HG03575 (cell line): ENCODE measurements at regions not wholly inside any gene's neighbourhood (a gene's known extent, or its start where the extent isn't known, plus 50 kb on each side); places are given as distances from the start of the nearest gene placed in this dataset.
"Not testable (repeated sequence)": the region's sequence is repeated elsewhere in the genome, so short reads cannot be mapped to it uniquely, and the experiment has no call there.

Source experiments
- ATAC-seq: cut with Tn5 transposase; IDR thresholded peaks from one replicate; pipeline ENCODE4 v1.9.1; 2021; ENCODE audit not compliant: unreplicated experiment, insufficient number of reproducible peaks, low FRiP score; ENCODE audit errors: extremely low read depth

DNA sequence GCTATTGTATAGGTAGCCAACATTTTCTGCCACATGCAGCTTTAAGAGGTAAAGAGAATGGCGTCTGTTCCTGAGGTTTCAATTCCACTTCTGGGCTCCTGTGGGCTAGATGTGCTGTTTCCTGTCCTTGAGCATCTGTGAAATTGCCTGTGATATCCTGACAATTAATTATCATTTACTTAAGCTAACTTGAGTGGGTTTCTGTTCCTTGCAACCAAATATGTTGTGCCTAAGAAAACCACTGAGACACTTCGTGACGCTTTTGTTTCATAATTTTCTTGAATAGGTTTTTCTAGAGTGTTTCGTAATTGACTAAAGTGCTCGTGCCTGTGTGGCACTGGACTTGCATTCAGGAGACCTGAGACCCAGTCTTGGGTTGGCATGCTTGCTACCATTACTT is 127.3 kb upstream of the POU3F1 start:
- no peak for ATAC-seq

DNA sequence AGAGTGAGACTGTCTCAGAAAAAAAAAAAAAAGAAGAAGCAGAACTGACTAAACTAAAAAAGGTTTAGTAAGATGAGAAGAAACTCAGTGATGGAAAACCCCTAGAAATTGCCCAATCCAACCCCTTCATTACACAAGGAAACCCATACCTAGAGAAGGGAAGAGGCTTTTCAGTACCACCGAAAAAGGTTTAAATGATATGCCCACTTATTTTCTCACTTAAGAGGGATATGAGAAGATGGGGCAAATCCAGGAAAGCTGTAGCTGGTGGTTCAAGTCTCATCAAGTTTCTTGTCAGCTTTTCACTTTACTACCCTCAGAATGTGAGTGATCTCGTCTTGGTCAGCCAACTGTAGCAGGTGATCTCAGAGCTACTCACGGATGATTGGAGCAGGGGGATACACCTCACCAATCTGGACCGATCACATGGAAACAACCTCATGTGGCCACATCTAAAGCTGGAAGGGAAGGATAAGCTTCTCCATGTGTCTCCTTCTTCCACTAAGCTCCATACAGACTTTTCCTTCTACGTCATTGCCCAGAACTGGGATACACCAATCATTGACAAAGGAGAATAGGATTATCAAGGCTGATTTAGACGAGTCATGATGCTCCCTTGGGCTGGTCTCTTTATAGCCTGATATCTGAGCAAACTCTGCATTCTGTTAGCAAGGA is 126.7 kb upstream of the POU3F1 start:
- ATAC-seq = no peak

DNA sequence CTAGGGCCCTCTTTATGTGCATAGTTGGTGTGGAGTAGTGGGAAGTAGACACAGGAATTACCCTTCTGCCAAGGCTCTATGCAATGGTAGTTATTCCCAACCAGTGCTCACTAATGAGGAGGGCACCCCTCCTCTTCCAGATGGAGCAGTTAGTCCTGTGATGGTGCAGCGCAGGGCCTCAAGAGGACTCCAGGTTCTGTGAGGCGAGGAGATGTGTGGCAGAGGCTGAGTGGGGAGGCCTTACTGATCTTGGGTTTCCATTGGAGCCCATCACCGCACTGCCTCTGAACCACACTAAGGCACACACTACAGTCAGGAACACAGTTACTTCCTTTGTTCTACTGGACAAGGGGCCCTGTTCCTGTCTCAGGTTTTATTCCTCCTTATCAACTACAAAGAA is 122.5 kb upstream of the POU3F1 start:
- ATAC-seq = no peak

DNA sequence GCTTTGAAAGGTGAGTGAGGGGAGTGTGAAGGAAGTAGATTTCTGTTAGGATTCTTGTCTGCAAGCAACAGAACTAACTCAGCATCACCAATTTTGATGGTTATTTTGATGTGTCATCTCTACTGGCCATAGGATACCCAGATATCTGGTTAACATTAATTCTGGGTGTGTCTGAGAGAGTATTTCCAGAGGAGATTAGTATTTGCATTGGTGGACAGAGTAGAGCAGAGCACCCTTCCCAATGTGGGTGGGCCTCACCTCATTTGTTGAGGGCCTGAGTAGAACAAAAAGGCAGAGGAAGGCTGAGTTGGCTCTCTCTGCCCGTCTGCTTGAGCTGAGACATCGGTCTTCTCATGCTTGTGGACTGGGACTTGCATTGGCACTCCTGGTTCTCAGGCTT is 121.8 kb upstream of the POU3F1 start:
- ATAC-seq = no peak

DNA sequence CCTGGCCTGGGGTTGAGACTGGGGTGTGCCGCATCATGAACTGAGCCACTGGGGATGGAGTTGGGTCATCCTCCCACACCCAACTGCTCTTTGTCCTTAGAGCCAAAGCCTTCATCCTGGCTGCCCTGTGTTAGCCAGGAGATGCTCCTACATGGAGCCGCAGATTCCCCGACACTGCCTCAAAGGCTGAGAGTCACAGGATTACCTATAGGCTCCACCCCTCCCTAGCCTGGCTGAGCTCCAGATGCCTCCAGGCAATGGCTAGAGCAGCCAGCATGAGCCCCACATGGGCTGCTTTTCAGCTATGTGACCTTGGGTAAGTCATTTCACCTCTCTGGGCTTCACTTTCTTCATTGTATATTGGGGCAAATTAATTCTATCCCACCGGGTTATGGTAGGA is 119.9 kb upstream of the POU3F1 start:
- no peak for ATAC-seq

DNA sequence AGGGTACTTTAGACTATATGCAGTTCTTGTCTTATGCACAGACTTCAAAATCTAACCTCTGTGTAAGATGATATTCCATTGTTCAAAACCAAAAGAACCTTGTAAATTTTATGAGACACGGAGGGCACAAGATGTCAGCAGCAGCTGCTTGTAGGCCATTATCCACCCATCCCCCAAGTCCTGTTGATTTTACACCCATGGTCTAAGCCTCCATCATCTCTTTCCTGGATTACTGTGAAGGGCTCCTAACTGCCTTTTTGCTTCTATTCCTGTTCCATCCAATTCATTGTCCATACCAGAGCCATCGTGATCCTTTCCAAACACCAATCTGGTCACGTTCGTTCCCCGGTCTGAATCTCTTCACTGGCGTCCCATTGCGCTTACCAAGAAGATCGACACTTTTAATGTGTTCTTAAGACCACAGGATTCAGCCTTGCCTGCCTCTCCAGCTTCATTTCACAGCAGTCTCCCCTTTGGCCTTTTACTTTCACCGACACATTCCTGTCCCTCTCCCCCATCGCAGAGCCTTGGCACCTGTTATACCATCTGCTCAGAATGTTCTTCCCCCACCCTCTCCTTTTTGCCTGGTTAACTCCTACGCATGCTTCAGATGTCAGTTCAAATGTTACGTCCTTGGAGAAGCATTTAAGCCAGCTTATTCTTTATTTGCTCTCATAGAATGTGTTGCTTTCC is 107.3 kb upstream of the POU3F1 start:
- ATAC-seq = no peak

DNA sequence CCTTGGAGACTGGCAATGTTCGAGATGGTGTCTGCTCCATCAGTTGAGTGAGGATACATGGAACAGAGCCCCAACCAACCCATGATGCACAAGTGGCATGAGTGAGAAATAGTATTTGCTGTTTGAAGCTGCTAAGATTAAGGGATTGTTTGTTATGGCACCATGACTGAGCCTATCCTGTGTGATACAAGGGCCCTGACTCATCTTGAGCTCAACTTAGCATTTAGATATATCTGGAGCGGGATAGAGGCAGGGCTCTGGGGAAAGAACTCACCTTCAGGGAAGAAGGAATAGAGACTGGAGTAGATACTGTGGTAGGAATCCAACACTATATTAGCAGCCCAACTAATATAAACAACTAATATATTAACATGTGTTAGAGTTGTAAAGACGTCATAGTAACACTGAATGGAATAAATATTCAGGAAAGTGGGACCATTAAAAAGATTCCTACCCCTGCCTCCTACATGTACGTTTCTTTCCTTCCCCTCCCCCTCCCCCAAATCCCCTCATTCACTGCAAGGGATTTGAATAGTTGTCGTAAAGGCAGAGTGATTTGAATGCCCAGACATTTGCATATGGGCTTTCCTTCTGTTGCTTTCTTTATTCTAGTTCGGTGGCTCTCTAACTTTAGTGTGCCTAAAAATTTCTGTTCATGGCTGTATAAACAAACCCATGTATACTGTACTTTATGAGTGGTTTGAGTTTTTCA is 106.6 kb upstream of the POU3F1 start:
- no peak for ATAC-seq

DNA sequence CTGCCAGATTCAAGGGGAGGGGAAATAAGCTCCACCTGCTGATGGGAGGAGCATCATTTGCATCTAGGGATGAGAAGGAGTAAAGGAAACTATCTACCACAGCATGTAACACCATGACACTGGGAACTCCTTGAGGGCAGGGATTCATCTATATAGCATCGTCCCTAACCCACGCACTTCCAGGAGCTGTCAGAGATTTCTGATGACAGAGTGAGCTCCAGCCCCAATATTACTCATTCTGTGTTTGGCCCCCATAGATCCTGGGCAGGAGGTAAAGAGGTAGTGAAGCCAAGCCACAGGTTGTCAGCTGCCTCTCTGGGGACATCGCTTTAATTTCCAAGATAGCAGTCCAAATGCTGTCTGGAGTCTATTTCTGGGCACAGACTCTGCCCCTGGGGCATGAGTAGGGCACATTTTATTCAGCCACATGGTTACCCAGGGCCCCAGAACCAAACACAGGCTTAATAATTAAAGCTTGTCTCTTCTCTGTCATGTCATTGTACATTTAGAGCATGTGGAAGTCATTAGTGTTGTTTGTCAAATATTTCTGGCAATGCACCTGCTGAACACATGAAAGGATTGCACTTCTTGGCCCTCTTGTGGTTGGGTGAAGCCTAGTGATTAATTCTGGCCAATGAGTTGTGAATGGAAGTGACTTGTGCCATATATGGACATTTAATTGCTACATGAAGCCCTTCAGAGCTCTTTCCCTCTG is 105.9 kb upstream of the POU3F1 start:
- ATAC-seq = no peak

DNA sequence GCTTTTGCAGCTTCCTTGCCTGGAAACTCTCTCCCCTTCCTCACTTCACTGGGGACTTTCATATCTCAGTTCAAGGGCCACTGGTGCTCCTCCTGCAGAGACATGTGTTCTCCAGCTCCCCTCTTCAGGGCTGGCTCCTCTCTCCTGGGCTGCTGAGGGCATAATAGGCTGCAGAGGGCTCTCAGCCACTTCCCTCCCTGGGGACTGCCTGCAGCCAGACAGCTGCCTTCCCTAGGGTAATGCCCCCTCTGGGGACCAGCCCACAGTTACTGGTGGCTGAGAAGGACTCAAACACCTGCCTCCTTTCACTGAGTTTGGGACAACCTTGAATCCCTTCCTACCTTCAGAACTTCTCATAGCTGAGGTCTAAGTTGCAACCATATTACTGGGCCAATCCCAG is 104.8 kb upstream of the POU3F1 start:
- no peak for ATAC-seq

DNA sequence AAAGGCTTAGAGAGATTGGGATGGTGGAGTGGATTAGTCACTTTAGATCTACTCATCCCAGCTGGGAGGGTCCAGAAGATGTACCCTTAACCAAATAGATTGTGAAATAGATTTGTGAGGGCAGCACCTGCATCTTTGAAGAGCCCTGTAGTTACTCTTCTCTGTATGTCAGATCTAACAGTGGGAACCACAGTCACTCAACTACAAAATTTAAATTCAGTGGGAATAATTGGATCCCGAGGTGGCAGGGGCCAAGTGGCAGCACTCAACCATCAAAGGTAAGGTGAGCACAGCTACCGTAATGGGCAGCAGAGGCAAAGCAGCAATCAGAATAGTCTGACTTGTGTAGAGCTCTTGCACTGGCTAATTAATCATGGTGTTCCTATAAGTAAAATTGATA is 99.5 kb upstream of the POU3F1 start:
- ATAC-seq = not testable (repeated sequence)

DNA sequence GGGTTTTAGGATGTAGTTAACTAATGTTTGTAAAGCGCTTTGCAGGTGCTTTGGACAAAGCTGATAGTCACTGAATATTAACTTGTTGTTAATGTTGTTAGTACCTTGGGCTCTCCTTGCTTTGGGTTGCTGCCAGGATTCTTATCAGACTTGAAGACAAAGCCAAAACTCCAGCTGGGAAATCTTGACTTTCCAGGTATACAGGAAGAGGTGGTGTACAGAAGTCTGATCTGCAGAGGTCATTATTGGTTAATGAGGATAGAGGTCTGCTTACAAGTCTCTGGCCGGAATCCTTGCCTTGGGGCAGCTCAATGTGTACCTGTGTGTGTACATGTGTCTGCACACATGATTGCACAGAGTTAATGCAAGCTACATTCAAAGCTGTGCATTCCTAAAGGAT is 96.0 kb upstream of the POU3F1 start:
- no peak for ATAC-seq

DNA sequence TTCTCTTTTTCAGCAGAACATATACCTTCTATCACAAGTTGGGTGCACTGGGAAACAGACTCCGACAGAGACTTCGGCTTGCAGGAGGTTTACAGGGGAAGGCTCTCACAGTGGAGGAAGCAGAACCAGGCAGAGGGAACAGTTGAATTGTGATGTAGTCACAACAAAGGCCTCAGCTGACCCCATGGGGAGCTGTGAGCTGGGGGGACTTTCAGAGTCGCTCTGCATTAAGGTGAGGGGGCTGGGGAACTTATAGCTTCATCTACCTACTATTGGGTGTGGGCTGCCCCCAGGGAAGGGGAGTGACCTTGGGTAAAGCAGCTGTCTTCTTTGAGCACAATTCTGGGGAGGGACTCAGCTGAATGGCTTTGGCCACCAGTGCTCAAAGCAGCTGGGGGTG is 94.9 kb upstream of the POU3F1 start:
- ATAC-seq = no peak

DNA sequence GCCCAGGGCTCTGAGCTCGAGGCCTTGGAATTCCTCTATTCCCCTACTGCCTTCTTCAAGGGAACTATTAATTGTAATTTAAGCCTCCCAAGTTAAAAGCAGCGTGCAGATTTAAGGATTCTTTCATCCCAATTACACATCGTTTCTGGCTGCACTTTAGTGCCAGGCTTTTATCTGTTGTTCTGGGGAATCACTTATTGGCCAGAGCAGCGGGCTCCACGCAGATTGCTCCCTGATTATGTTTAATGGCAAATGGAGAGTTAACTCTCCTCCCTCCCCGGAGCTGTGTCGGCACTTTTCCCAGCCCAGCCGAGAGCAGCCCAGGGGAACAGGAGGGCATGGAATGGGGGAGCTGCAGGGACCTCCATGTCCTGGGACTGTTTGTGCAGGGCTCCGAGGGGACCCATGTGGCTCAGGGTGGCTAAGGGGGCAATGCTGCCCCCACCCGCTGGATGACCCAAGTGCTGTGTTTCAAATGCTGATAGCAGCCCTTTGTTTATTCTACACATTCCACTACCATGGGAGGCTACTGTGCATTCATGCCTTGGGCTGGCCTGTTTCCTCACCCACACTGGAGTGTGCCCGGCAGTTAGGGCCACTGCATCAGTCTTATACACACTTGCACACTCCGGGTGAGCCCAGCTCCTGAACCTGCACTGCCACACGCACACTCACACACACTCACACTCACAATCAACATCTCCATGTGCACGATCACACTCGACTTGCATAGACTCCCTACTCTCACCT is 93.3 kb upstream of the POU3F1 start:
- no peak for ATAC-seq

DNA sequence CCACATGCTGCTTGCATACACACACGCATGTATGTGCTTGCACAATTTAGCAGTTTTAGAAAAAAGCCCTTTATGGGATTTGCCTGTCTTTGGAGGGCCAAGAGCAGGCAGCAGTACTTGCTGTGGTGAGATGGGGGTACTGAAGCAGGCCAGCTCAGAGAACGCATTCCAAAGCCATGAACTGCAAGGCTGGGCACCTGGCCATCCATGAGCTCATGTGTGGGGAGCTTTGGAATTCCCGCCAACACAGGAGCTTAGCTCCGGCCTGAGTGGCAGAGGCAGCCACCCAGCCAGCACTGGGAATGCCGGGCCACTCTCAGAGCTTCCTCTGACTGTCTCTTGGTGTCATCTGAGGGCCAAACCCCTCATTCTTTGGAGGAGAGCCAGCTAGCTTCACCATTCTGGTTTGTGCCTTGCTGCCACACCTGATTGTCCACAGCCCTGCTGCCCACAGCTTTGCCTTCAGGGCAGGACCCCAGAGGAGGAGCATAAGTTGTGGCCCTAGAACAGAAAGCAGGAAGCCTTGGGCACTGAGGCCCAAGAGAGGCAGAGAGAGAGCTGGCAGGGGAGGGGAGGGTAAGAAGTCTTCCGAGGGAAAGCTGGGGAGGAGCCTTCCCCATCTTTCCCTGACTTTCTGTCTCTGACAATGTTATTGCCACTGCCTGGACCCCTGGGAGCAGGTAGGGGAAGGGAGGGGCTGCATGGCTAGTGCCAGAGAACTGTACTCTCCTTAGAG is 92.1 kb upstream of the POU3F1 start:
- no peak for ATAC-seq

DNA sequence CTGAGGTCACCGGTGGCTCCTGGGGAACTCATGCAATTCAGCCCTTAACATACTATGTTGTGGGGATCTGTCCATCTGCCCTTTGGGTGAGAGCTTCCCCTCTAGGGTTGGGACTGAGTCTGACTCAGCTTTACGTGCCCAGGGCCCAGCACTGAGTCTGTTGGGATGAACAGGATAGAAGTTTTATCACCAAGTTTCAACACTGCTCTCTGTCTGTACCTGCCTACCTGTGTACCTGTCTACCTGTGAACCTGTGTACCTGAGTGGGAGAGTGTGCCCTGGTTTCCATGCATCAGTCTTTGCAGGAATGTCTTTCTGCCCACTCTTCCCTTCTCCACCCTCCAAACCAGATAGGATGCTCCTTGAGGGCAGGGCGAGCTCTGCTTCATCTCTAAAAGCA is 90.6 kb upstream of the POU3F1 start:
- ATAC-seq = no peak

DNA sequence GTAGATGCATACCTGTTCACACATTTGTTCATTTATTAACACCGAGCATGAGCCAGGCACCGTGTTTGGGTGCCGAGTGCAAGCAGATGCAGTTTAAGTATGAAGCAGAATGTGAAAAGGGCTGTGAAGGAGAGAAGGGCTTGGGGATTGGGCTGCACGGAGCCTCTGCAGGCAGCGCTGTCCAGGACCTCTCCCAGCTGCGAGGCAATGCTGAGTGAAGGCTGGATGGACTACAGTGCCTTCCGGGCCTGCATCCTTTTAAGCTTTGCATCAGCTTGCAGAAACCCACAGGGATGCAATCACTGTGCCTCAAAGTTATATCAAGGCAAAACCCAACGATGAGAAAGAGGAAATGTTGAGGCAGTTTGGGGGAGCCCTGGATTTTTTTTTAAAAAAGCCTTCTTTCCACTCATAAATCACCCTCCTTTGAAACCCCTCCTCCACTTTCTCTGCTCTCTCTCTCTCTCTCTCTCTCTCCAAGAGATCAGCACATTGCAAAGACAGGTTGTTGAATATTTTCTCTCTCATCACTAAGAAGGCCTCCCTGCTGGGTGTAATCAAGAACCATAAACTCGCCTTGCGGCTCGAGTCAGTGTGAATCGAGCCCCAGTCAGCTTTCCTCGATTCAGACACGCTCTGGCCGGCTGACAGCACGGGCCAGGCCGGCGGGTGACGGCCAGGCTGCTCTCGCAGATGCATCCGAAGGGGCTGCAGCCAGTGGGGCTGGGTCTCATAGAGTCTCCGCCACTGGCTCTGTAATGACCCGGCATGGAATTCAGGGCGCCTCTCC is 89.2 kb upstream of the POU3F1 start:
- ATAC-seq = no peak

DNA sequence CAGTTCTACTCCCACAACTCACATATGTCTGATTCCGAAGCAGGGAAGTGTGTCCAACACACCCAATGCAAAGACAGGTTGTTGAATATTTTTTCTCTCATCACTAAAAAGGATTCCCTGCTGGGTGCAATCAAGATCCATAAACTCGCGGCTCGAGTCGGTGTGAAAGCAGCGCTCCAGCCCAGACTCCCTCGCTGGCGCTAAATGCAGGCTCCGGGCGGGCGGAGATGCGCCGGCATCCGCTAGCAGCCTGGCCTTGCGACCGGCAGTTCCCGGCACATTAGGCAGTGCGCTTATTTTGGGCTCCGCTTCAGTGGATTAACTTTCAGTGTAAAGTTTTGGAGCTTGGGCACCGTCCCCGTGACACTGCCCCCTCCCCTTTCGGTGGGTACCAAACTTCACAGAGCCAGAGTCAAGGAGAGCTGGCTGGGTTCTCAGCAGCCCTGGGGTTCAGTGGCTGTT is 87.7 kb upstream of the POU3F1 start:
- no peak for ATAC-seq

DNA sequence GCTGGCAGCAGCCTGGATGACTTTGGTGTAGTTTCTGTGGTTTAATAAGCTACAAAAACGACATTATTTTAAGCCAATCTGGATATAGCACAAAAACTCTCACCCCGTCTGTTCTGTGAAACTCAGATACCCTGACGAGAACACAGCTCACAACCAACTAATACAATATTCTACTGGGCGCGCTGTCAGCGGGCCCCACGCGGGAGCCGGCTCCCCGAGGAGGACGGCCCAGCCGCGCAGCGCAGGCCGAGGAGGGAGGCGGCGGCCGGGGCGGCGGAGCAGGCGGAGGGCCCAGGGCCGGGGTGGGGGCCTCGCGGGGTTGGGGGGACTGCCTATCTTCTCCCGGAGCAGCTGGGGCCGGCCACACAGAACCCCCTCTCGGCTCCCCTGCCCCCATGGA is 87.2 kb upstream of the POU3F1 start:
- no peak for ATAC-seq
